DMS53 (cell line): ENCODE measurements at regions not wholly inside any gene's neighbourhood (a gene's known extent, or its start where the extent isn't known, plus 50 kb on each side); places are given as distances from the start of the nearest gene placed in this dataset.
"Not testable (repeated sequence)": the region's sequence is repeated elsewhere in the genome, so short reads cannot be mapped to it uniquely, and the experiment has no call there.

ENCODE experiments used
- DNase-seq: peaks from one replicate; lab custom pipeline; 2025; lab: John Stamatoyannopoulos, UW

- no peak for DNase-seq
These were observed 88.1 kb upstream of the WDR44 start for GRCh38 chrX:118257781-118258180.

- no peak for DNase-seq
These were observed 86.7 kb upstream of the WDR44 start for GRCh38 chrX:118259213-118259612.

- DNase-seq, result peak; percentile 77
These were observed 84.8 kb upstream of the WDR44 start for GRCh38 chrX:118261151-118261550.

GRCh38 chrX:118271775-118272174 is 74.1 kb upstream of the WDR44 start:
- DNase-seq, result peak; percentile 19

DNA sequence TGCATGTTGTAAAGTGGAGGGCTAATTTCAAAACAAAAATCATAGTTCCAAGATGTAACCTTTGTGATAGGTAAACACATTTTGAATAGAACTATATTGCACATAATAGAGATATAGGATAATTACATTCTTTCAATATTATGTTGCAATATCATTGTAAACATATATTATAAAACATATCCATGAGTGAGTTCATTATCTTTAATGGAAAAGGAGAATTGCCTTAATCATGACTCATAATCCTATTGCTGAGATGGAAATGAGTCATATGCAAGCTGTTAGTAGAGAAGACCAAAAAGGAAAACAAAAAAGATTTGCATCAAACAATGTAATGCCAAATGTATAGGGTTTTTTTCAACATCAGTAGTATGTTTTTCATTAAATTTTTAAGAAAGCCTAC is 73.7 kb upstream of the WDR44 start:
- DNase-seq, result peak; percentile 21

GRCh38 chrX:118286066-118286762 is 59.7 kb upstream of the WDR44 start:
- DNase-seq, result no peak

DNA sequence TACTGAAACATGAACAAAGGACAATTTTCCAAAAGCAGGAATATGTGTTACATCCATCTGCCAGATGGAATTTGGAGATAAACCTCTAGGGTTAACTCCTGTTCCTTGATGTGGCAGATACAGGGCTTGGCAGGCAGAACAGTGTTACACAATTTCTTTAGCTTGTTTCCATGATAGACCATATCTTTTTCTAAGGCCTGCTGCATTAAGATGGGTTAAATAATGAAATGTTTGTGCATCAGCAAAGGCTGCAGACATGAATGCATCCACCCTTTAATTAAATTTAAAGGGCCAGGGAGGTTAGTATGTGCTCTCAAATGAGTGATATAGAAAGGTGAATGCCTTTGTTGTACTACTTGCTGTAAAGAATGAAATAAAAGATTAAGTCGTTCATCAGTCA is 50.1 kb upstream of the WDR44 start:
- DNase-seq, result not testable (repeated sequence)
